BLaER1 (cell line): ENCODE measurements at regions not wholly inside any gene's neighbourhood (a gene's known extent, or its start where the extent isn't known, plus 50 kb on each side); places are given as distances from the start of the nearest gene placed in this dataset.

Source experiments
- H3K27ac ChIP-seq: shearing (Covaris generic); formaldehyde crosslinking; 2 replicates; pipeline ENCODE4 v1.8.1; 2022
- H3K27me3 ChIP-seq: shearing (Covaris generic); formaldehyde crosslinking; 2 replicates; pipeline ENCODE4 v1.8.1; 2022
- H3K36me3 ChIP-seq: shearing (Covaris generic); formaldehyde crosslinking; 2 replicates; pipeline ENCODE4 v1.8.1; 2022
- H3K4me1 ChIP-seq: shearing (Covaris generic); formaldehyde crosslinking; 2 replicates; pipeline ENCODE4 v1.8.1; 2022
- H3K4me2 ChIP-seq: shearing (Covaris generic); formaldehyde crosslinking; 2 replicates; pipeline ENCODE4 v1.8.1; 2022
- H3K4me3 ChIP-seq: shearing (Covaris generic); formaldehyde crosslinking; 2 replicates; pipeline ENCODE4 v1.8.1; 2022
- H3K9ac ChIP-seq: shearing (Covaris generic); formaldehyde crosslinking; 2 replicates; pipeline ENCODE4 v1.8.1; 2022
- H3K9me3 ChIP-seq: shearing (Covaris generic); formaldehyde crosslinking; 2 replicates; pipeline ENCODE4 v1.8.1; 2022
- H4K20me1 ChIP-seq: shearing (Covaris generic); formaldehyde crosslinking; 2 replicates; pipeline ENCODE4 v1.8.1; 2022
- Cebpa-rat ChIP-seq: shearing (Covaris generic); IDR thresholded peaks from 2 replicates; pipeline ENCODE4 v1.8.1; 2022

- no peaks in the 10 kb centered on the region for H3K36me3 ChIP-seq
- no peak overlapping the region for H3K27ac ChIP-seq
- H3K4me1 ChIP-seq: no peaks in the 10 kb centered on the region
- no peaks in the 10 kb centered on the region for H3K27me3 ChIP-seq
- no peak overlapping the region for H3K9ac ChIP-seq
- H4K20me1 ChIP-seq: no peaks in the 10 kb centered on the region
- no peak overlapping the region for H3K4me2 ChIP-seq
- no peak for TF ChIP-seq Cebpa-rat
- no peak overlapping the region for H3K4me3 ChIP-seq
- H3K9me3 ChIP-seq: no peaks in the 10 kb centered on the region
Observed at GRCh38 chr16:5647051-5647450, 549.5 kb upstream of the EEF2KMT start.

DNA sequence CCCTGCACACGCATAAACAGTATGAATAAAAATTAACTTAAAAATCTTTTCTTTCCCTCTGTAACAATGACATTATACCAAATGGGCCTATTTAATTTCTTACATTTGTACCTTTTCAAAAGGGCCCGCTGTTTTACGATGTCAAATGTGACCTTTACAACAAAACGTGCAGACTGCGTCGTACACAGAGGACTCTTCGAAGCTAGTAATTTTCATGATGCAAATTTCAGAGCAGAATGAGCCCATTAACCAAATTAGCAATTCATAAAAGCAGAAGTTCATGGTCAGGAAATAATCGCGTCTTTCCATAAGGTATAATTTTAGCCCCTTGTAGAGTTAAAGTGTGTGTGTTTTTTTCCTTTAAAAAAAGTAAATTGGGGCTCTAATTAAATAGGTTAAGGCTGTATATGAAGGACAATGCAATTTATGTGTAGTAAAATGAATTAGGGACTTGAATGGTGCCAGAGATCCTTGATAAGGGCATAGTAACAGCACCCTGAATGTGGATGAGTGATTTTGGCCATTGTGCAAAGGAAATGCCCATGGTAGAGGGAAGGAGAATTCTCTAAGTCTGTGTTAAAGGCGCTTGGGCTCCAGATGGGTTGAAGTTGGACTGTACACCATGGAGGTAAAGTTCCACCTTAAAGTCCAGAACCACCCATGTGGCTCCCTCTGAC is 546.4 kb upstream of the EEF2KMT start:
- no peak overlapping the region for H3K27ac ChIP-seq
- no peak for TF ChIP-seq Cebpa-rat
- H3K27me3 ChIP-seq: no peaks in the 10 kb centered on the region
- H3K4me2 ChIP-seq: no peak overlapping the region
- H3K9ac ChIP-seq: no peak overlapping the region
- H3K9me3 ChIP-seq: no peaks in the 10 kb centered on the region
- H3K4me1 ChIP-seq: no peaks in the 10 kb centered on the region
- H3K36me3 ChIP-seq: no peaks in the 10 kb centered on the region
- H3K4me3 ChIP-seq: no peak overlapping the region
- no peaks in the 10 kb centered on the region for H4K20me1 ChIP-seq

GRCh38 chr16:5642436-5642835 is 544.8 kb upstream of the EEF2KMT start:
- no peak for TF ChIP-seq Cebpa-rat
- H3K27me3 ChIP-seq: no peaks in the 10 kb centered on the region
- H3K4me1 ChIP-seq: no peaks in the 10 kb centered on the region
- no peak overlapping the region for H3K4me3 ChIP-seq
- H3K27ac ChIP-seq: no peak overlapping the region
- no peaks in the 10 kb centered on the region for H4K20me1 ChIP-seq
- H3K9me3 ChIP-seq: no peaks in the 10 kb centered on the region
- no peaks in the 10 kb centered on the region for H3K36me3 ChIP-seq
- no peak overlapping the region for H3K4me2 ChIP-seq
- no peak overlapping the region for H3K9ac ChIP-seq

DNA sequence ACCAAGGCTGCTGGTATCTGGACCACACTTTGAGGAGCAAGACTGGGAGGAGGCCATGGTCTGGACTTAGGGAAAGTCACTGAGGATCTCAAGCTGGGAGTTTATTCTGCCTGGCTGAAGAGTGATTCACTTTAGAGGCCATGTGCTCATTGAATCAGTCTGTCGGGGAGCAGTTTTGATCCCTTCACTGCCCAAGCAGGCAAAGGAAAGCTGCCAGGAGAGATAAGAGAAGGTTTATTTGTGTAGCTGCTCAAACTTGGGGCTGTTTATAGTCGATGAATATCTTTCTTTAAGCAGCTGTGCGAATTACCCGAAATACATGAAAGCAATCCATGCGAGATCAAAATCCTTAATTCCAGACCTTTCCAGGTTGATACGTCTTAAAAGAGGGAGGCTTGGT is 544.4 kb upstream of the EEF2KMT start:
- no peaks in the 10 kb centered on the region for H3K27me3 ChIP-seq
- no peaks in the 10 kb centered on the region for H3K9me3 ChIP-seq
- no peaks in the 10 kb centered on the region for H3K4me1 ChIP-seq
- H3K4me3 ChIP-seq: no peak overlapping the region
- no peaks in the 10 kb centered on the region for H3K36me3 ChIP-seq
- H3K4me2 ChIP-seq: no peak overlapping the region
- TF ChIP-seq Cebpa-rat: no peak
- H3K27ac ChIP-seq: no peak overlapping the region
- no peak overlapping the region for H3K9ac ChIP-seq
- H4K20me1 ChIP-seq: no peaks in the 10 kb centered on the region

DNA sequence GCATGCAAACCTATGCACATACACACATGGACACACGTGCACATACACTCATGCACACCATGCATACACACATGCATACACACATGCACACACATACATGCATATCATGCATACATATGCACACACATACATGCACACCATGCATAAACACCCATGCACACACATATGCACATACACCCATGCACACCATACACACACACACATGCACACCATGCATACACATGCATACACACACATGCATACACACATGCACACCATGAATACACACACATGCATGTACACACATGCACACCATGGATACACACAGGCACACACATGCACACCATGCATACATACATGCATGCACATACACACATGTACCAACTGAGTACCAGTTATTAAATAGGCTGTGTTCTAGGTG is 543.3 kb upstream of the EEF2KMT start:
- no peak overlapping the region for H3K4me2 ChIP-seq
- H3K27me3 ChIP-seq: no peaks in the 10 kb centered on the region
- no peaks in the 10 kb centered on the region for H3K36me3 ChIP-seq
- H3K9me3 ChIP-seq: no peaks in the 10 kb centered on the region
- H3K4me3 ChIP-seq: no peak overlapping the region
- TF ChIP-seq Cebpa-rat: no peak
- H3K9ac ChIP-seq: no peak overlapping the region
- H4K20me1 ChIP-seq: no peaks in the 10 kb centered on the region
- H3K27ac ChIP-seq: no peak overlapping the region
- H3K4me1 ChIP-seq: no peaks in the 10 kb centered on the region

- Histone ChIP-seq H3K4me3 (no peak overlapping the region), H3K27ac (no peak overlapping the region), H3K9ac (no peak overlapping the region), H3K36me3 (no peaks in the 10 kb centered on the region), H4K20me1 (no peaks in the 10 kb centered on the region), H3K4me1 (no peaks in the 10 kb centered on the region), H3K4me2 (no peak overlapping the region), H3K27me3 (no peaks in the 10 kb centered on the region), H3K9me3 (no peaks in the 10 kb centered on the region)
- TF ChIP-seq Cebpa-rat: no peak
Observed at GRCh38 chr16:5639531-5639930, 541.9 kb upstream of the EEF2KMT start.

GRCh38 chr16:5635331-5635730 is 537.7 kb upstream of the EEF2KMT start:
- H3K4me1 ChIP-seq: no peaks in the 10 kb centered on the region
- no peak overlapping the region for H3K9ac ChIP-seq
- no peaks in the 10 kb centered on the region for H3K9me3 ChIP-seq
- H3K27me3 ChIP-seq: no peaks in the 10 kb centered on the region
- no peak for TF ChIP-seq Cebpa-rat
- H4K20me1 ChIP-seq: no peaks in the 10 kb centered on the region
- H3K4me2 ChIP-seq: no peak overlapping the region
- no peaks in the 10 kb centered on the region for H3K36me3 ChIP-seq
- H3K4me3 ChIP-seq: no peak overlapping the region
- no peak overlapping the region for H3K27ac ChIP-seq

DNA sequence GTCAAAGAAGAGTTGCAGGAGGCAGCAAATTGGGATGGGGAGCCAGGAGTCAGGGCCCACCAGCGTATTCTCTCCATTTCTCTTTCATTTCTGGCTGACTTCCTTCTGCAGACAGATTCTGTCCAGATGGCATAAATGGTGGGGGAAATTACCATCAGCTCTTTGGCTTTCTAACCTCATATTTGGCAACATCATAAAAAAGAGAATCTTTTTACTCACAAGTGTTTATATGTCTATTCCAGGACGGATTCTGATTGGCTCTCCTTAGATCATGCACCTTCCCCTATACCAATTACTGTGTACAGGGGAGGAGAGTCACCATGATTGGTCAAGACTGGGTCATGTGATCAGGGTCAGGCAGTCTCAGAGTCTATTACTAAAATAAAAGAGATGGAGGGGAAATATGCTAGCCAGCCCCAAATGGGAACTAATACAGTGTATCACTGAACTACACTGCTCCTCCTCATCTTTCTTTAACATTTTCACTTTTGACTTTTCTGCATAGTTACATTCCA is 537.1 kb upstream of the EEF2KMT start:
- no peak overlapping the region for H3K4me2 ChIP-seq
- H3K9ac ChIP-seq: no peak overlapping the region
- H3K27me3 ChIP-seq: no peaks in the 10 kb centered on the region
- no peak for TF ChIP-seq Cebpa-rat
- no peak overlapping the region for H3K27ac ChIP-seq
- H4K20me1 ChIP-seq: no peaks in the 10 kb centered on the region
- H3K4me3 ChIP-seq: no peak overlapping the region
- H3K9me3 ChIP-seq: no peaks in the 10 kb centered on the region
- H3K4me1 ChIP-seq: no peaks in the 10 kb centered on the region
- H3K36me3 ChIP-seq: no peaks in the 10 kb centered on the region

- H3K9ac ChIP-seq: no peak overlapping the region
- H3K9me3 ChIP-seq: no peaks in the 10 kb centered on the region
- H3K27me3 ChIP-seq: no peaks in the 10 kb centered on the region
- H3K4me1 ChIP-seq: no peaks in the 10 kb centered on the region
- no peak for TF ChIP-seq Cebpa-rat
- no peaks in the 10 kb centered on the region for H3K36me3 ChIP-seq
- H3K27ac ChIP-seq: no peak overlapping the region
- H4K20me1 ChIP-seq: no peaks in the 10 kb centered on the region
- no peak overlapping the region for H3K4me3 ChIP-seq
- H3K4me2 ChIP-seq: no peak overlapping the region
Observed at GRCh38 chr16:5633845-5634440, 536.3 kb upstream of the EEF2KMT start.

DNA sequence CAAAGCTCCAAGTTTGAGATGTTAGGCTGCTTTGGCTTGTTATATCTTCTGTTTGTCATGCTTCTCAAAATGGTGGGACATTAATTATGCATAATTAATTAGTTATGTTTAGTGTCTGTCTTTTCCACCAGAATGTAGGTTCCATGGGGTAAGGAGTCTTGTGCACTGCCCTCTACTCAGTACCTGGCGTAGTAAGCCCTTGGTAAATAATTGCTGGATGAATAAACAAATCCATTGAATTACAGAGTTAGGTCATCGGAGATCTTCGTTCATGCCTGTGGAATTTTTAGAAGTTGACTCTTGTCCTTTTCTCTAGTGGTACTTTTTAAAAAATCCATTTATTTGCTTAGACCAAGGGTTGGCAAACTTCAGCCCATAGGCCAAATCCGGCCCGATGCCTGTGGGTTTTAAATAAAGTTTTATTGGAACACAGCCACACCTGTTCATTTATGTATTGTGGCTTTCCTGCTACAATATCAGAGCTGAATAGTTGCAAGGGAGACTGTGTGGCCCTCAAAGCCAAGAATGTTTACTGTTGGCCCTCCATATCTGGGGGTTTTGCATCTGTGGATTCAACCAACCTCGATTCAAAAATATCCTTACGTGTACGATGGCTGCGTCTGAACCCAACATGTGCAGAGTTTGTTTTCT is 524.8 kb upstream of the EEF2KMT start:
- Histone ChIP-seq H3K9me3 (peaks cover 5% of the 10 kb centered on the region; the same call in 1 of the 2 replicates), H3K4me3 (no peak overlapping the region), H3K36me3 (no peaks in the 10 kb centered on the region), H3K4me2 (no peak overlapping the region), H3K4me1 (no peaks in the 10 kb centered on the region), H3K27ac (no peak overlapping the region), H4K20me1 (no peaks in the 10 kb centered on the region), H3K9ac (no peak overlapping the region), H3K27me3 (no peaks in the 10 kb centered on the region)
- no peak for TF ChIP-seq Cebpa-rat
